ENCODE measurements at regions not wholly inside any gene's neighbourhood (a gene's known extent, or its start where the extent isn't known, plus 50 kb on each side); places are given as distances from the start of the nearest gene placed in this dataset.

- Histone ChIP-seq H3K4me1 (ENCODE audit: low read depth, poor library complexity, severe bottlenecking) (peaks cover 9% of the 10 kb centered on the region), H2AFZ (ENCODE audit: low read depth) (no peak overlapping the region), H3K27me3 (ENCODE audit: insufficient read depth, low read depth) (no peaks in the 10 kb centered on the region), H4K20me1 (ENCODE audit: insufficient read depth) (no peaks in the 10 kb centered on the region), H3K79me2 (ENCODE audit: insufficient read depth, low read depth) (no peaks in the 10 kb centered on the region), H3K27ac (no peak overlapping the region), H3K4me3 (IDR thresholded peaks at IDR 0.05; ENCODE audit: insufficient read depth, low read depth, low read length) (no peak overlapping the region), H3K9ac (no peak overlapping the region), H3K36me3 (ENCODE audit: insufficient read depth) (no peaks in the 10 kb centered on the region), H3K4me2 (no peak overlapping the region)
- no peak for TF ChIP-seq CTCF (conservative IDR thresholded peaks at IDR 0.05; ENCODE audit: low read depth, low read length)
These were observed 502.7 kb upstream of the PODXL start for GRCh38 chr7:132059141-132059540.

- no peak overlapping the region for H3K4me2 ChIP-seq
- H3K79me2 ChIP-seq (ENCODE audit: insufficient read depth, low read depth) = no peaks in the 10 kb centered on the region
- no peaks in the 10 kb centered on the region for H3K27me3 ChIP-seq (ENCODE audit: insufficient read depth, low read depth)
- TF ChIP-seq CTCF (conservative IDR thresholded peaks at IDR 0.05; ENCODE audit: low read depth, low read length) = no peak
- H3K4me1 ChIP-seq (ENCODE audit: low read depth, poor library complexity, severe bottlenecking) = peaks cover 9% of the 10 kb centered on the region
- no peaks in the 10 kb centered on the region for H4K20me1 ChIP-seq (ENCODE audit: insufficient read depth)
- no peaks in the 10 kb centered on the region for H3K36me3 ChIP-seq (ENCODE audit: insufficient read depth)
- no peak overlapping the region for H3K27ac ChIP-seq
- no peak overlapping the region for H2AFZ ChIP-seq (ENCODE audit: low read depth)
- H3K9ac ChIP-seq = no peak overlapping the region
- no peak overlapping the region for H3K4me3 ChIP-seq (IDR thresholded peaks at IDR 0.05; ENCODE audit: insufficient read depth, low read depth, low read length)
These were observed 499.1 kb upstream of the PODXL start for GRCh38 chr7:132055336-132056120.

- H4K20me1 ChIP-seq (ENCODE audit: insufficient read depth) = no peaks in the 10 kb centered on the region
- H3K4me1 ChIP-seq (ENCODE audit: low read depth, poor library complexity, severe bottlenecking) = peaks cover 1% of the 10 kb centered on the region
- no peak overlapping the region for H3K27ac ChIP-seq
- no peak overlapping the region for H2AFZ ChIP-seq (ENCODE audit: low read depth)
- no peak overlapping the region for H3K9ac ChIP-seq
- no peak for TF ChIP-seq CTCF (conservative IDR thresholded peaks at IDR 0.05; ENCODE audit: low read depth, low read length)
- H3K36me3 ChIP-seq (ENCODE audit: insufficient read depth) = no peaks in the 10 kb centered on the region
- no peaks in the 10 kb centered on the region for H3K79me2 ChIP-seq (ENCODE audit: insufficient read depth, low read depth)
- no peak overlapping the region for H3K4me3 ChIP-seq (IDR thresholded peaks at IDR 0.05; ENCODE audit: insufficient read depth, low read depth, low read length)
- no peaks in the 10 kb centered on the region for H3K27me3 ChIP-seq (ENCODE audit: insufficient read depth, low read depth)
- no peak overlapping the region for H3K4me2 ChIP-seq
These were observed 497.4 kb upstream of the PODXL start for GRCh38 chr7:132053871-132054270.

- Histone ChIP-seq H4K20me1 (ENCODE audit: insufficient read depth) (no peaks in the 10 kb centered on the region), H3K4me1 (ENCODE audit: low read depth, poor library complexity, severe bottlenecking) (no peaks in the 10 kb centered on the region), H3K36me3 (ENCODE audit: insufficient read depth) (no peaks in the 10 kb centered on the region), H3K79me2 (ENCODE audit: insufficient read depth, low read depth) (no peaks in the 10 kb centered on the region), H3K4me2 (no peak overlapping the region), H3K4me3 (IDR thresholded peaks at IDR 0.05; ENCODE audit: insufficient read depth, low read depth, low read length) (no peak overlapping the region), H3K9ac (no peak overlapping the region), H2AFZ (ENCODE audit: low read depth) (no peak overlapping the region), H3K27ac (no peak overlapping the region), H3K27me3 (ENCODE audit: insufficient read depth, low read depth) (no peaks in the 10 kb centered on the region)
- TF ChIP-seq CTCF (conservative IDR thresholded peaks at IDR 0.05; ENCODE audit: low read depth, low read length) = no peak
These were observed 494.9 kb upstream of the PODXL start for GRCh38 chr7:132051311-132051710.
